ENCODE measurements at regions not wholly inside any gene's neighbourhood (a gene's known extent, or its start where the extent isn't known, plus 50 kb on each side); places are given as distances from the start of the nearest gene placed in this dataset.

GRCh38 chr3:72572489-72573007, 275.7 kb downstream of the SHQ1 start:
- Mint-ChIP-seq H3K4me1 (ENCODE audit: low read depth in 2 of 2) (no peaks in the 10 kb centered on the region), H3K36me3 (no peaks in the 10 kb centered on the region), H3K27ac (no peak overlapping the region), H3K27me3 (peaks cover 0 to 4% of the 10 kb centered on the region in 2 donors), H3K9me3 (no peaks in the 10 kb centered on the region), H3K4me3 (no peak overlapping the region)
- no peak for DNase-seq (ENCODE audit: low spot score)
- no peak for ATAC-seq

- H3K27me3 Mint-ChIP-seq = peaks cover 0 to 2% of the 10 kb centered on the region in 2 donors
- H3K36me3 Mint-ChIP-seq = no peaks in the 10 kb centered on the region
- DNase-seq (ENCODE audit: low spot score) = no peak
- no peaks in the 10 kb centered on the region for H3K9me3 Mint-ChIP-seq
- no peak overlapping the region for H3K27ac Mint-ChIP-seq
- no peaks in the 10 kb centered on the region for H3K4me1 Mint-ChIP-seq (ENCODE audit: low read depth in 2 of 2)
- H3K4me3 Mint-ChIP-seq = no peak overlapping the region
- no peak for ATAC-seq
These were observed 276.6 kb downstream of the SHQ1 start for GRCh38 chr3:72571638-72572114.

GRCh38 chr3:72571052-72571451, 277.2 kb downstream of the SHQ1 start:
- Mint-ChIP-seq H3K9me3 (no peaks in the 10 kb centered on the region), H3K4me3 (no peak overlapping the region), H3K36me3 (no peaks in the 10 kb centered on the region), H3K27ac (no peak overlapping the region), H3K27me3 (peaks cover 0 to 2% of the 10 kb centered on the region in 2 donors), H3K4me1 (ENCODE audit: low read depth in 2 of 2) (no peaks in the 10 kb centered on the region)
- ATAC-seq (no peak), DNase-seq (ENCODE audit: low spot score) (no peak)

- no peaks in the 10 kb centered on the region for H3K9me3 Mint-ChIP-seq
- H3K27ac Mint-ChIP-seq = no peak overlapping the region
- no peaks in the 10 kb centered on the region for H3K4me1 Mint-ChIP-seq (ENCODE audit: low read depth in 2 of 2)
- ATAC-seq = no peak
- peaks cover 0 to 2% of the 10 kb centered on the region in 2 donors for H3K27me3 Mint-ChIP-seq
- no peaks in the 10 kb centered on the region for H3K36me3 Mint-ChIP-seq
- no peak for DNase-seq (ENCODE audit: low spot score)
- no peak overlapping the region for H3K4me3 Mint-ChIP-seq
These were observed 278.3 kb downstream of the SHQ1 start for GRCh38 chr3:72569754-72570440.

GRCh38 chr3:72568083-72568482, 280.2 kb downstream of the SHQ1 start:
- H3K36me3 Mint-ChIP-seq = no peaks in the 10 kb centered on the region
- H3K9me3 Mint-ChIP-seq = no peaks in the 10 kb centered on the region
- no peak overlapping the region for H3K27ac Mint-ChIP-seq
- no peak overlapping the region for H3K4me3 Mint-ChIP-seq
- peak in 1 of 2 donors; percentile 24 for ATAC-seq
- no peaks in the 10 kb centered on the region for H3K4me1 Mint-ChIP-seq (ENCODE audit: low read depth in 2 of 2)
- DNase-seq (ENCODE audit: low spot score) = no peak
- H3K27me3 Mint-ChIP-seq = peaks cover 0 to 2% of the 10 kb centered on the region in 2 donors

GRCh38 chr3:72567474-72567873, 280.8 kb downstream of the SHQ1 start:
- Mint-ChIP-seq H3K27ac (no peak overlapping the region), H3K4me1 (ENCODE audit: low read depth in 2 of 2) (no peaks in the 10 kb centered on the region), H3K9me3 (no peaks in the 10 kb centered on the region), H3K27me3 (peaks cover 0 to 2% of the 10 kb centered on the region in 2 donors), H3K4me3 (no peak overlapping the region), H3K36me3 (no peaks in the 10 kb centered on the region)
- no peak for DNase-seq (ENCODE audit: low spot score)
- ATAC-seq = no peak

- Mint-ChIP-seq H3K4me1 (ENCODE audit: low read depth in 2 of 2) (no peaks in the 10 kb centered on the region), H3K4me3 (no peak overlapping the region), H3K27me3 (peaks cover 0 to 2% of the 10 kb centered on the region in 2 donors), H3K27ac (no peak overlapping the region), H3K36me3 (no peaks in the 10 kb centered on the region), H3K9me3 (peaks cover 3% of the 10 kb centered on the region)
- ATAC-seq (no peak), DNase-seq (ENCODE audit: low spot score) (no peak)
These were observed 282.7 kb downstream of the SHQ1 start for GRCh38 chr3:72565593-72565992.

GRCh38 chr3:72563690-72564370, 284.4 kb downstream of the SHQ1 start:
- peaks cover 3% of the 10 kb centered on the region for H3K9me3 Mint-ChIP-seq
- no peak for ATAC-seq
- H3K36me3 Mint-ChIP-seq = no peaks in the 10 kb centered on the region
- no peaks in the 10 kb centered on the region for H3K4me1 Mint-ChIP-seq (ENCODE audit: low read depth in 2 of 2)
- peak overlapping the region in 1 of 2 donors; percentile 27 for H3K27ac Mint-ChIP-seq
- no peaks in the 10 kb centered on the region for H3K27me3 Mint-ChIP-seq
- DNase-seq (ENCODE audit: low spot score) = no peak
- no peak overlapping the region for H3K4me3 Mint-ChIP-seq

GRCh38 chr3:72560846-72561675, 287.2 kb downstream of the SHQ1 start:
- DNase-seq (ENCODE audit: low spot score) (no peak), ATAC-seq (no peak)
- Mint-ChIP-seq H3K4me1 (ENCODE audit: low read depth in 2 of 2) (no peaks in the 10 kb centered on the region), H3K27ac (no peak overlapping the region), H3K36me3 (no peaks in the 10 kb centered on the region), H3K27me3 (peaks cover 5 to 6% of the 10 kb centered on the region in 2 donors), H3K4me3 (no peak overlapping the region), H3K9me3 (peaks cover 3% of the 10 kb centered on the region)

- DNase-seq (ENCODE audit: low spot score) = no peak
- Mint-ChIP-seq H3K36me3 (no peaks in the 10 kb centered on the region), H3K27me3 (peaks cover 6 to 11% of the 10 kb centered on the region in 2 donors), H3K27ac (no peak overlapping the region), H3K9me3 (peaks cover 3% of the 10 kb centered on the region), H3K4me3 (no peak overlapping the region), H3K4me1 (ENCODE audit: low read depth in 2 of 2) (no peaks in the 10 kb centered on the region)
- ATAC-seq = no peak
These were observed 288.9 kb downstream of the SHQ1 start for GRCh38 chr3:72559385-72559784.

GRCh38 chr3:72558001-72558400, 290.2 kb downstream of the SHQ1 start:
- Mint-ChIP-seq H3K4me3 (no peak overlapping the region), H3K27me3 (peaks cover 6 to 11% of the 10 kb centered on the region in 2 donors), H3K27ac (no peak overlapping the region), H3K4me1 (ENCODE audit: low read depth in 2 of 2) (no peaks in the 10 kb centered on the region), H3K36me3 (no peaks in the 10 kb centered on the region), H3K9me3 (peaks cover 3% of the 10 kb centered on the region)
- DNase-seq (ENCODE audit: low spot score) (no peak), ATAC-seq (no peak)

- H3K9me3 Mint-ChIP-seq = no peaks in the 10 kb centered on the region
These were observed 292.5 kb downstream of the SHQ1 start for GRCh38 chr3:72555714-72556113.

GRCh38 chr3:72554689-72555088, 293.6 kb downstream of the SHQ1 start:
- Mint-ChIP-seq H3K27me3 (peaks cover 6 to 11% of the 10 kb centered on the region in 2 donors), H3K9me3 (no peaks in the 10 kb centered on the region), H3K4me1 (ENCODE audit: low read depth in 2 of 2) (peaks cover 7 to 9% of the 10 kb centered on the region in 2 donors), H3K4me3 (no peak overlapping the region), H3K27ac (no peak overlapping the region), H3K36me3 (no peaks in the 10 kb centered on the region)
- ATAC-seq (no peak), DNase-seq (ENCODE audit: low spot score) (no peak)

More at GRCh38 chr3:72555714-72556113, 292.5 kb downstream of the SHQ1 start:
- H3K4me1 Mint-ChIP-seq (ENCODE audit: low read depth in 2 of 2) = peaks cover 0 to 2% of the 10 kb centered on the region in 2 donors
- DNase-seq (ENCODE audit: low spot score) (no peak), ATAC-seq (no peak)
- H3K4me3 Mint-ChIP-seq = no peak overlapping the region
- no peak overlapping the region for H3K27ac Mint-ChIP-seq
- no peaks in the 10 kb centered on the region for H3K36me3 Mint-ChIP-seq
- peaks cover 6 to 11% of the 10 kb centered on the region in 2 donors for H3K27me3 Mint-ChIP-seq
